HG03280 (cell line): ENCODE measurements at regions not wholly inside any gene's neighbourhood (a gene's known extent, or its start where the extent isn't known, plus 50 kb on each side); places are given as distances from the start of the nearest gene placed in this dataset.

Experiments used
- ATAC-seq: cut with Tn5 transposase; IDR thresholded peaks from one replicate; pipeline ENCODE4 v1.9.1; 2021; ENCODE audit warnings: mild to moderate bottlenecking, moderate library complexity; ENCODE audit not compliant: unreplicated experiment

- ATAC-seq, result no peak
Observed at GRCh38 chr3:106018102-106018501, 149.3 kb upstream of the CBLB start.

- no peak for ATAC-seq
Observed at GRCh38 chr3:106018929-106019550, 150.2 kb upstream of the CBLB start.

- no peak for ATAC-seq
Observed at GRCh38 chr3:106022913-106023312, 154.1 kb upstream of the CBLB start.

- no peak for ATAC-seq
Observed at GRCh38 chr3:106025151-106025722, 156.4 kb upstream of the CBLB start.

GRCh38 chr3:106029954-106030626 lies 161.3 kb upstream of the CBLB start:
- no peak for ATAC-seq

- no peak for ATAC-seq
Observed at GRCh38 chr3:106030627-106030963, 161.8 kb upstream of the CBLB start.

GRCh38 chr3:106032479-106032878 lies 163.7 kb upstream of the CBLB start:
- ATAC-seq, result no peak

- ATAC-seq, result no peak
Observed at GRCh38 chr3:106033654-106034053, 164.8 kb upstream of the CBLB start.

GRCh38 chr3:106034313-106034712 lies 165.5 kb upstream of the CBLB start:
- no peak for ATAC-seq

- no peak for ATAC-seq
Observed at GRCh38 chr3:106035619-106036018, 166.8 kb upstream of the CBLB start.

- no peak for ATAC-seq
Observed at GRCh38 chr3:106036696-106037095, 167.9 kb upstream of the CBLB start.

- ATAC-seq, result no peak
Observed at GRCh38 chr3:106047221-106047620, 178.4 kb upstream of the CBLB start.

GRCh38 chr3:106048946-106049481 lies 180.2 kb upstream of the CBLB start:
- no peak for ATAC-seq

- no peak for ATAC-seq
Observed at GRCh38 chr3:106049821-106050220, 181.0 kb upstream of the CBLB start.

- ATAC-seq, result no peak
Observed at GRCh38 chr3:106056931-106057330, 188.1 kb upstream of the CBLB start.

- ATAC-seq, result no peak
Observed at GRCh38 chr3:106058475-106058874, 189.7 kb upstream of the CBLB start.

- ATAC-seq, result no peak
Observed at GRCh38 chr3:106059953-106060517, 191.2 kb upstream of the CBLB start.

GRCh38 chr3:106063909-106064308 lies 195.1 kb upstream of the CBLB start:
- no peak for ATAC-seq

GRCh38 chr3:106065831-106066230 lies 197.0 kb upstream of the CBLB start:
- ATAC-seq, result no peak

GRCh38 chr3:106067711-106068110 lies 198.9 kb upstream of the CBLB start:
- ATAC-seq, result peak; percentile 69

GRCh38 chr3:106068381-106068780 lies 199.6 kb upstream of the CBLB start:
- ATAC-seq, result no peak

- no peak for ATAC-seq
Observed at GRCh38 chr3:106068795-106069194, 200.0 kb upstream of the CBLB start.
